ENCODE measurements at regions not wholly inside any gene's neighbourhood (a gene's known extent, or its start where the extent isn't known, plus 50 kb on each side); places are given as distances from the start of the nearest gene placed in this dataset.

- H3K36me3 Mint-ChIP-seq: no peaks in the 10 kb centered on the region
- H3K9me3 Mint-ChIP-seq: peaks cover 3% of the 10 kb centered on the region
- no peak overlapping the region for H3K4me3 Mint-ChIP-seq
- H3K4me1 Mint-ChIP-seq: no peaks in the 10 kb centered on the region
- no peaks in the 10 kb centered on the region for H3K27me3 Mint-ChIP-seq
- no peak overlapping the region for H3K27ac Mint-ChIP-seq
- DNase-seq: no peak
Measured at GRCh38 chr7:80977751-80978150, 58.9 kb upstream of the SEMA3C start.

GRCh38 chr7:80974396-80975358 lies 55.8 kb upstream of the SEMA3C start:
- H3K4me1 Mint-ChIP-seq: no peaks in the 10 kb centered on the region
- H3K9me3 Mint-ChIP-seq: peaks cover 3% of the 10 kb centered on the region
- no peaks in the 10 kb centered on the region for H3K27me3 Mint-ChIP-seq
- H3K36me3 Mint-ChIP-seq: no peaks in the 10 kb centered on the region
- no peak for DNase-seq
- no peak overlapping the region for H3K4me3 Mint-ChIP-seq
- no peak overlapping the region for H3K27ac Mint-ChIP-seq

- no peak overlapping the region for H3K4me3 Mint-ChIP-seq
Measured at GRCh38 chr7:80971225-80971624, 52.4 kb upstream of the SEMA3C start.

More at GRCh38 chr7:80971225-80971624, 52.4 kb upstream of the SEMA3C start:
- no peak for DNase-seq
- Mint-ChIP-seq H3K36me3 (no peaks in the 10 kb centered on the region), H3K27me3 (no peaks in the 10 kb centered on the region), H3K9me3 (peaks cover 3% of the 10 kb centered on the region), H3K27ac (no peak overlapping the region), H3K4me1 (no peaks in the 10 kb centered on the region)
